ENCODE measurements at regions not wholly inside any gene's neighbourhood (a gene's known extent, or its start where the extent isn't known, plus 50 kb on each side); places are given as distances from the start of the nearest gene placed in this dataset.
"Not testable (repeated sequence)": the region's sequence is repeated elsewhere in the genome, so short reads cannot be mapped to it uniquely, and the experiment has no call there.

- H3K36me3 ChIP-seq (ENCODE audit: control insufficient read depth, insufficient read depth, low read length), result no peaks in the 10 kb centered on the region
- TF ChIP-seq CTCF (IDR thresholded peaks at IDR 0.05; ENCODE audit: insufficient read depth, low read length, severe bottlenecking), result no peak
- no peaks in the 10 kb centered on the region for H3K27me3 ChIP-seq (ENCODE audit: control insufficient read depth, insufficient read depth, low read length)
- DNase-seq (ENCODE audit: low read depth), result no peak
- FAIRE-seq, result no peak
- H3K4me3 ChIP-seq (ENCODE audit: low read depth, low read length), result no peak overlapping the region
Measured at GRCh38 chr17:62300697-62301096, 79.7 kb upstream of the EFCAB3 start.

- not testable (repeated sequence) for H3K27me3 ChIP-seq (ENCODE audit: control insufficient read depth, insufficient read depth, low read length); H3K4me3 ChIP-seq (ENCODE audit: low read depth, low read length); FAIRE-seq; H3K36me3 ChIP-seq (ENCODE audit: control insufficient read depth, insufficient read depth, low read length); DNase-seq (ENCODE audit: low read depth)
Measured at GRCh38 chr17:62275290-62275689, 105.1 kb upstream of the EFCAB3 start.

GRCh38 chr17:62268361-62268760 is 112.0 kb upstream of the EFCAB3 start:
- not testable (repeated sequence) for H3K36me3 ChIP-seq (ENCODE audit: control insufficient read depth, insufficient read depth, low read length); DNase-seq (ENCODE audit: low read depth); H3K27me3 ChIP-seq (ENCODE audit: control insufficient read depth, insufficient read depth, low read length); H3K4me3 ChIP-seq (ENCODE audit: low read depth, low read length); FAIRE-seq

- H3K27me3 ChIP-seq (ENCODE audit: control insufficient read depth, insufficient read depth, low read length); H3K4me3 ChIP-seq (ENCODE audit: low read depth, low read length); DNase-seq (ENCODE audit: low read depth); FAIRE-seq; H3K36me3 ChIP-seq (ENCODE audit: control insufficient read depth, insufficient read depth, low read length): not testable (repeated sequence)
Measured at GRCh38 chr17:62264974-62265373, 115.4 kb upstream of the EFCAB3 start.

GRCh38 chr17:62255791-62256190 is 124.6 kb upstream of the EFCAB3 start:
- not testable (repeated sequence) for H3K4me3 ChIP-seq (ENCODE audit: low read depth, low read length); H3K36me3 ChIP-seq (ENCODE audit: control insufficient read depth, insufficient read depth, low read length); FAIRE-seq; H3K27me3 ChIP-seq (ENCODE audit: control insufficient read depth, insufficient read depth, low read length); DNase-seq (ENCODE audit: low read depth)

GRCh38 chr17:62242076-62242475 is 138.3 kb upstream of the EFCAB3 start:
- not testable (repeated sequence) for H3K4me3 ChIP-seq (ENCODE audit: low read depth, low read length); H3K27me3 ChIP-seq (ENCODE audit: control insufficient read depth, insufficient read depth, low read length); H3K36me3 ChIP-seq (ENCODE audit: control insufficient read depth, insufficient read depth, low read length); DNase-seq (ENCODE audit: low read depth); FAIRE-seq

- H3K4me3 ChIP-seq (ENCODE audit: low read depth, low read length); H3K36me3 ChIP-seq (ENCODE audit: control insufficient read depth, insufficient read depth, low read length); H3K27me3 ChIP-seq (ENCODE audit: control insufficient read depth, insufficient read depth, low read length); FAIRE-seq; DNase-seq (ENCODE audit: low read depth): not testable (repeated sequence)
Measured at GRCh38 chr17:62239569-62239968, 140.8 kb upstream of the EFCAB3 start.

GRCh38 chr17:62238551-62239338 is 141.6 kb upstream of the EFCAB3 start:
- DNase-seq (ENCODE audit: low read depth), result peak; percentile 1
- not testable (repeated sequence) for FAIRE-seq; H3K4me3 ChIP-seq (ENCODE audit: low read depth, low read length); H3K36me3 ChIP-seq (ENCODE audit: control insufficient read depth, insufficient read depth, low read length); H3K27me3 ChIP-seq (ENCODE audit: control insufficient read depth, insufficient read depth, low read length)

GRCh38 chr17:62233822-62234481 is 146.4 kb upstream of the EFCAB3 start:
- not testable (repeated sequence) for H3K36me3 ChIP-seq (ENCODE audit: control insufficient read depth, insufficient read depth, low read length); H3K4me3 ChIP-seq (ENCODE audit: low read depth, low read length); DNase-seq (ENCODE audit: low read depth); H3K27me3 ChIP-seq (ENCODE audit: control insufficient read depth, insufficient read depth, low read length); FAIRE-seq

- not testable (repeated sequence) for H3K36me3 ChIP-seq (ENCODE audit: control insufficient read depth, insufficient read depth, low read length); DNase-seq (ENCODE audit: low read depth); H3K4me3 ChIP-seq (ENCODE audit: low read depth, low read length); FAIRE-seq; H3K27me3 ChIP-seq (ENCODE audit: control insufficient read depth, insufficient read depth, low read length)
Measured at GRCh38 chr17:62231293-62231692, 149.1 kb upstream of the EFCAB3 start.

GRCh38 chr17:62226610-62227240 is 153.6 kb upstream of the EFCAB3 start:
- DNase-seq (ENCODE audit: low read depth); H3K4me3 ChIP-seq (ENCODE audit: low read depth, low read length); H3K27me3 ChIP-seq (ENCODE audit: control insufficient read depth, insufficient read depth, low read length); FAIRE-seq; H3K36me3 ChIP-seq (ENCODE audit: control insufficient read depth, insufficient read depth, low read length): not testable (repeated sequence)

GRCh38 chr17:62223585-62223984 is 156.8 kb upstream of the EFCAB3 start:
- H3K27me3 ChIP-seq (ENCODE audit: control insufficient read depth, insufficient read depth, low read length); H3K4me3 ChIP-seq (ENCODE audit: low read depth, low read length); H3K36me3 ChIP-seq (ENCODE audit: control insufficient read depth, insufficient read depth, low read length); DNase-seq (ENCODE audit: low read depth); FAIRE-seq: not testable (repeated sequence)
